ENCODE measurements at regions not wholly inside any gene's neighbourhood (a gene's known extent, or its start where the extent isn't known, plus 50 kb on each side); places are given as distances from the start of the nearest gene placed in this dataset.

GRCh38 chr3:41075975-41076374, 123.3 kb upstream of the CTNNB1 start:
- TF ChIP-seq POLR2AphosphoS5 (IDR thresholded peaks at IDR 0.05) (no peak), POLR2A (IDR thresholded peaks at IDR 0.05; ENCODE audit: low read depth) (no peak), CTCF (IDR thresholded peaks at IDR 0.05) (no peak), EP300 (IDR thresholded peaks at IDR 0.05) (no peak)
- DNase-seq (ENCODE audit: extremely low spot score) = no peak
- Histone ChIP-seq H3K27ac (replicated peaks in 1 of 4) (no peak overlapping the region), H3K27me3 (no peaks in the 10 kb centered on the region), H3K9me3 (no peaks in the 10 kb centered on the region), H3K4me1 (peaks cover 0 to 8% (median 0%) of the 10 kb centered on the region in 4 donors), H3K36me3 (no peaks in the 10 kb centered on the region), H3K4me3 (no peak overlapping the region)
- intact Hi-C loops (cut with DNase I) = no loop called here
- WGBS = 63% methylated on average over 7 of the region's 7 CpGs

GRCh38 chr3:41076399-41076798, 122.9 kb upstream of the CTNNB1 start:
- Histone ChIP-seq H3K27ac (replicated peaks in 1 of 4) (no peak overlapping the region), H3K4me1 (peaks cover 0 to 8% (median 0%) of the 10 kb centered on the region in 4 donors), H3K36me3 (no peaks in the 10 kb centered on the region), H3K9me3 (no peaks in the 10 kb centered on the region), H3K27me3 (no peaks in the 10 kb centered on the region), H3K4me3 (no peak overlapping the region)
- intact Hi-C loops (cut with DNase I) = no loop called here
- DNase-seq (ENCODE audit: extremely low spot score) = no peak
- TF ChIP-seq CTCF (IDR thresholded peaks at IDR 0.05) = no peak
- no peak for TF ChIP-seq POLR2AphosphoS5 (IDR thresholded peaks at IDR 0.05)
- no peak for TF ChIP-seq EP300 (IDR thresholded peaks at IDR 0.05)
- no peak for TF ChIP-seq POLR2A (IDR thresholded peaks at IDR 0.05; ENCODE audit: low read depth)

GRCh38 chr3:41080141-41080540, 119.2 kb upstream of the CTNNB1 start:
- Histone ChIP-seq H3K4me1 (peaks cover 0 to 8% (median 0%) of the 10 kb centered on the region in 4 donors), H3K27ac (replicated peaks in 1 of 4) (no peak overlapping the region), H3K36me3 (no peaks in the 10 kb centered on the region), H3K27me3 (no peaks in the 10 kb centered on the region), H3K9me3 (no peaks in the 10 kb centered on the region), H3K4me3 (no peak overlapping the region)
- no peak for DNase-seq (ENCODE audit: extremely low spot score)
- TF ChIP-seq POLR2AphosphoS5 (IDR thresholded peaks at IDR 0.05) (no peak), CTCF (IDR thresholded peaks at IDR 0.05) (no peak), POLR2A (IDR thresholded peaks at IDR 0.05; ENCODE audit: low read depth) (no peak), EP300 (IDR thresholded peaks at IDR 0.05) (no peak)
- 94% methylated on average over 4 of the region's 4 CpGs for WGBS
- intact Hi-C loops (cut with DNase I) = no loop called here

GRCh38 chr3:41088882-41089281, 110.4 kb upstream of the CTNNB1 start:
- 30% methylated on average over 1 of the region's 1 CpG for WGBS

GRCh38 chr3:41089566-41089965, 109.7 kb upstream of the CTNNB1 start:
- Histone ChIP-seq H3K27me3 (no peaks in the 10 kb centered on the region), H3K27ac (replicated peaks in 1 of 4) (no peak overlapping the region), H3K9me3 (no peaks in the 10 kb centered on the region), H3K36me3 (no peaks in the 10 kb centered on the region), H3K4me1 (peaks cover 5 to 13% (median 7%) of the 10 kb centered on the region in 4 donors), H3K4me3 (no peak overlapping the region)
- no peak for TF ChIP-seq CTCF (IDR thresholded peaks at IDR 0.05)
- TF ChIP-seq EP300 (IDR thresholded peaks at IDR 0.05) = no peak
- TF ChIP-seq POLR2AphosphoS5 (IDR thresholded peaks at IDR 0.05) = no peak
- TF ChIP-seq POLR2A (IDR thresholded peaks at IDR 0.05; ENCODE audit: low read depth) = no peak
- DNase-seq (ENCODE audit: extremely low spot score) = no peak
- WGBS = 83% methylated on average over 1 of the region's 1 CpG
- intact Hi-C loops (cut with DNase I) = no loop called here

More at GRCh38 chr3:41088882-41089281, 110.4 kb upstream of the CTNNB1 start:
- Histone ChIP-seq H3K27me3 (no peaks in the 10 kb centered on the region), H3K36me3 (no peaks in the 10 kb centered on the region), H3K27ac (replicated peaks in 1 of 4) (no peak overlapping the region), H3K4me3 (no peak overlapping the region), H3K9me3 (no peaks in the 10 kb centered on the region), H3K4me1 (peaks cover 5 to 13% (median 7%) of the 10 kb centered on the region in 4 donors)
- no peak for DNase-seq (ENCODE audit: extremely low spot score)
- TF ChIP-seq POLR2AphosphoS5 (IDR thresholded peaks at IDR 0.05) (no peak), POLR2A (IDR thresholded peaks at IDR 0.05; ENCODE audit: low read depth) (no peak), EP300 (IDR thresholded peaks at IDR 0.05) (no peak)
- intact Hi-C loops (cut with DNase I) = no loop called here
